Lower lobe of right lung (tissue), 2 donors: ENCODE measurements at regions not wholly inside any gene's neighbourhood (a gene's known extent, or its start where the extent isn't known, plus 50 kb on each side); places are given as distances from the start of the nearest gene placed in this dataset.

Experiments used
- ATAC-seq, 2 donors: fragments of 200-7000 bp; cut with Tn5 transposase; one replicate each; pipeline ENCODE4 v1.9.1; 2020 to 2022; ENCODE audit warnings: mild to moderate bottlenecking in 2 of 2, moderate library complexity in 2 of 2
- DNase-seq: peaks from one replicate; pipeline ENCODE4 v3.0.0-alpha.2; 2020
- H3K27ac ChIP-seq: fragments of 200-600 bp; one replicate; pipeline ENCODE4 v1.8.0; 2022
- H3K27me3 ChIP-seq: fragments of 200-600 bp; one replicate; pipeline ENCODE4 v1.8.0; 2022; ENCODE audit warnings: low read depth
- H3K36me3 ChIP-seq: fragments of 200-600 bp; one replicate; pipeline ENCODE4 v1.8.0; 2022; ENCODE audit warnings: mild to moderate bottlenecking
- H3K4me1 ChIP-seq: fragments of 200-600 bp; one replicate; pipeline ENCODE4 v1.8.0; 2022
- H3K4me3 ChIP-seq: fragments of 200-600 bp; one replicate; pipeline ENCODE4 v1.8.0; 2022; ENCODE audit warnings: mild to moderate bottlenecking
- H3K9me3 ChIP-seq: fragments of 200-600 bp; one replicate; pipeline ENCODE4 v1.8.0; 2022
- intact Hi-C: fragments of 100-400 bp; cut with DNase I; formaldehyde crosslinking; loops from one replicate; pipeline ENCODE4 v1.11.0; 2022
- TF ChIP-seq, protein P1 (sequence below): fragments of 200-600 bp; IDR thresholded peaks from one replicate; pipeline ENCODE4 v1.8.0; 2022; ENCODE audit warnings: antibody characterized with exemption, mild to moderate bottlenecking
- donor health status: DM: no; HTN: yes; CAD: no; lungs with severe emphysema.

DNA sequence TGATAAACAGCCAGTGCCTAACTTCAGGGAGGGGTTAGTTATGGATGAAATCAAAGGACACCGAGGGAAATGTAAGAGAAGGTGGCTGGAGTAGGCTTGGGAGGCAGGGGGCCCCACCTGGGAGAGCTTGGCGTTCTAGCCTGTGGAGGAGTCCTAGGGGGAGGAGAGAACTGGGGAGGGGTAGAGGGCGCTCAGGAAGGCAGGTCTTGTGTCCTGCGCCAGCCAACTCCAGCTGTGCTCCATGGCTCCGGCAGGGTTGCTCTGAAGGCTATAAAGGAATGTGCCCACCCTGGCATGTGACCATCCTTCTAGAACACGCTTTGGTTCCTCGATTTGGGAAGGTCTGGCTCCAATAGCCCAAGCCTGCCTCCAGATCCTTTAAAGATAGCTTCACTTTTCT lies 96.3 kb downstream of the SEC61G start:
- no peak overlapping the region for H3K27ac ChIP-seq
- no peaks in the 10 kb centered on the region for H3K9me3 ChIP-seq
- intact Hi-C loops: no loop called here
- no peaks in the 10 kb centered on the region for H3K36me3 ChIP-seq
- DNase-seq: no peak
- TF ChIP-seq, protein P1, sequence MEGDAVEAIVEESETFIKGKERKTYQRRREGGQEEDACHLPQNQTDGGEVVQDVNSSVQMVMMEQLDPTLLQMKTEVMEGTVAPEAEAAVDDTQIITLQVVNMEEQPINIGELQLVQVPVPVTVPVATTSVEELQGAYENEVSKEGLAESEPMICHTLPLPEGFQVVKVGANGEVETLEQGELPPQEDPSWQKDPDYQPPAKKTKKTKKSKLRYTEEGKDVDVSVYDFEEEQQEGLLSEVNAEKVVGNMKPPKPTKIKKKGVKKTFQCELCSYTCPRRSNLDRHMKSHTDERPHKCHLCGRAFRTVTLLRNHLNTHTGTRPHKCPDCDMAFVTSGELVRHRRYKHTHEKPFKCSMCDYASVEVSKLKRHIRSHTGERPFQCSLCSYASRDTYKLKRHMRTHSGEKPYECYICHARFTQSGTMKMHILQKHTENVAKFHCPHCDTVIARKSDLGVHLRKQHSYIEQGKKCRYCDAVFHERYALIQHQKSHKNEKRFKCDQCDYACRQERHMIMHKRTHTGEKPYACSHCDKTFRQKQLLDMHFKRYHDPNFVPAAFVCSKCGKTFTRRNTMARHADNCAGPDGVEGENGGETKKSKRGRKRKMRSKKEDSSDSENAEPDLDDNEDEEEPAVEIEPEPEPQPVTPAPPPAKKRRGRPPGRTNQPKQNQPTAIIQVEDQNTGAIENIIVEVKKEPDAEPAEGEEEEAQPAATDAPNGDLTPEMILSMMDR: no peak
- ATAC-seq: no peak
- H3K4me1 ChIP-seq: peaks cover 10% of the 10 kb centered on the region
- peaks cover 39% of the 10 kb centered on the region for H3K27me3 ChIP-seq
- no peak overlapping the region for H3K4me3 ChIP-seq

DNA sequence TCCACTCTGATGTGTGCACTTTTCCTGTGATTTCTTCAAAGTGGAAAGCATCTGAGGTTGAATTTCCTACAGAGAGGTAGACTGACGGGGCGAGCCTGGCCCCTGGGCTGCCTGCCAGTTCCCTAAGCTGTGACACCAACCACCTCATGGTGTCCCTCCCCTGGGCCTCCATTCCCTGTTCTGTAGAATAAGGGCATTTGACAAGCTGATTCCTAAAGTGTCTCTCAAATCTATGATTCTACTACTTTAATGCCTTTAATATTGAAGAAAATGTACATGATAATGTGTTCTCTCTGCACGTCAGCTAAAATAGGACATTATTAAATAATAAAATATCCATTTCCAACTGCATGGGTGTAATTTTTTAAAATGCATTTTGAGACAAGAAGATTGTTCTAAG lies 105.1 kb downstream of the SEC61G start:
- intact Hi-C loops: no loop called here
- Histone ChIP-seq H3K27me3 (no peaks in the 10 kb centered on the region), H3K4me1 (no peaks in the 10 kb centered on the region), H3K36me3 (no peaks in the 10 kb centered on the region), H3K9me3 (no peaks in the 10 kb centered on the region), H3K4me3 (no peak overlapping the region), H3K27ac (no peak overlapping the region)
- TF ChIP-seq, protein P1: no peak
- no peak for ATAC-seq
- DNase-seq: no peak

DNA sequence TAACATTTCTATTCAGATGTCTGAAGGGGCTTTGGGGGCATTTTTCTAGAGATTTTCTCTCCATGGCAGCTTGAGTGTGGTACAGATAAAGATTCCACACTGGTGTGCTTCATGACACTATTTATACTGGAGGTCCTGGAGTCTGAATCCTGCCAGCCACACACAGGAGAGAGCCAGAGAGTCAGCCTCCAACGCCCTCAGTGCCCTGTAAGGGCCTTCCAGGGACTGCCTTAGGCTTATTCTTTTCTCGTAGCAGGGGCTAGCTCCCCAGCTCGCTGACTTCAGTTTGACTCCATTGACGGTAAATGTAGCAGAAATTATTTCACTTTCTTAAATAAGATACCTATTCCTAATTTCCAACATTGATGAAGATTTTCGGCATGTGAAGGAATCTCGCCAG lies 100.9 kb downstream of the VSTM2A start:
- no peak for DNase-seq
- intact Hi-C loops: no loop called here
- no peak for ATAC-seq
- H3K27ac ChIP-seq: no peak overlapping the region
- no peaks in the 10 kb centered on the region for H3K9me3 ChIP-seq
- H3K4me3 ChIP-seq: no peak overlapping the region
- TF ChIP-seq, protein P1: no peak
- H3K36me3 ChIP-seq: no peaks in the 10 kb centered on the region
- H3K27me3 ChIP-seq: no peaks in the 10 kb centered on the region
- H3K4me1 ChIP-seq: no peaks in the 10 kb centered on the region

DNA sequence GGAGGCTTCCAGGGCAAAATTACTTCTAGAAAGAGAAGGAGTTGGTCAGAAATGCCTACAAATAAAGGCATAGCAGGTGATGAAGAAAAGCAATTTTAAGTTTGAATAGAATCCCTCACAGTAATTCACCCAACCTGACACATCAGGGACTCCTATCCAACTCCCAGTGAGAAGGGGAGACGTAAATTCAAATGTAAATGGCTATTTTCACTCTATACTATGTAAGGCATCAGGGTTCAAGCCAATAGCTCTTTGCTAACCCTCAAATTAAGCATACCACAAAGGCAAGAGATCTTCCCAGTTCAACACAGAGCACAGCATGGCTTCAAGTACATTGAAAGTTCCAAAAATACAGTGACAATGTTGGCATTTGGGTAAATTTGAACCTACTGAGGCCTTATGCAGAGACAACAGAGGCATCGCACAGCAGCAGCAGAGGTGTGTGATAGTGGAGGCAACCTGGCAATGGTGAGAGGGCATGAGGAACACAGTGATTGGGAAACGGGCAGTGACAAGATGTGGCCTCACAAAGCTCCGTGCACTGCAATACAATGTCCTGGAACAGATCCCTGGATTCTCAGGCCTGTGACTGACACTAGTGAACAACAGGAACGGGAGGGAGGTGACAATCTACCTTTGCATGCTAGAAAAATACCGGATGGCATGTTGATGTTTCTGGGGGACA lies 95.7 kb downstream of the VSTM2A start:
- Histone ChIP-seq H3K4me1 (no peaks in the 10 kb centered on the region), H3K27ac (no peak overlapping the region), H3K4me3 (no peak overlapping the region), H3K36me3 (no peaks in the 10 kb centered on the region), H3K9me3 (no peaks in the 10 kb centered on the region), H3K27me3 (no peaks in the 10 kb centered on the region)
- intact Hi-C loops: no loop called here
- DNase-seq: no peak
- ATAC-seq: no peak
- TF ChIP-seq, protein P1: no peak

DNA sequence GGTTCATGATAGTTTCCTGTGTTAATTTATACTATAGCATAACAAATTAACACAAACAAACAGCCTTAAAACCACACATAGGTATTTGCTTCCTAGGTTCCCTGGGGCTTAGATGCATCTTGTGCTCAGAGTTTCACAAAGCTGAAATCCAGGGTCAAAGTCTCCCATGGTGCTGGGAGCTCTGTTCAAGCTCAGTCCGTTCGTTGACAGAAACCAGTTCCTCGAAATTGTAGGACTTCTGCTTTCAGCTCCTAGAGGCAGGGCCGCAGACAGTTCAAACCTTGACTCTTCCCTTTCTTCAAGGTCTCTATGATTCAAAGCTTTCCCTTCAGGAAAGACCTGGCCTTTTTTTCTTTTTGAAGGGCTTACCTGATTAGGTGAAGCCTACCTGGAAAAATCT lies 90.5 kb downstream of the VSTM2A start:
- Histone ChIP-seq H3K27ac (no peak overlapping the region), H3K36me3 (no peaks in the 10 kb centered on the region), H3K27me3 (no peaks in the 10 kb centered on the region), H3K9me3 (no peaks in the 10 kb centered on the region), H3K4me3 (no peak overlapping the region), H3K4me1 (no peaks in the 10 kb centered on the region)
- TF ChIP-seq, protein P1: no peak
- no peak for ATAC-seq
- no peak for DNase-seq
- intact Hi-C loops: no loop called here
